ENCODE measurements at regions not wholly inside any gene's neighbourhood (a gene's known extent, or its start where the extent isn't known, plus 50 kb on each side); places are given as distances from the start of the nearest gene placed in this dataset.
"Not testable (repeated sequence)": the region's sequence is repeated elsewhere in the genome, so short reads cannot be mapped to it uniquely, and the experiment has no call there.

DNA sequence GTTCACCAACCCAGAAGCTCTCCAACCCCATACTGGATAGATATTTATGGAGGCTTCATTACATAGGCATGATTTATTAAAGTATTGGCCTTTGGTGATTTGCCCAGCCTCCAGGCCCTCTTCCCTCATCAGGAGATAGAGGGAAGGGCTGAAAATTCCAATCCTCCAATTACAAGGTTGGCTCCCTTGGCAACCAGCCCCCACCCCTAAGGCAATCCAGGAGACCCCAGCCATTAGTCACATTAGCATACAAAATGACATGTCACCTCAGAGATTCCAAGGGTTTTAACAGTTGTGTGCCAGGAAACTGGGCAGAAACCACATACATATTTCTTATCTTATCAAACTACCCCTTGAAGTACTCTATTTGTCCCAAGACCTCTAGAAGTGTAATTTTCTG lies 210.0 kb downstream of the HINT1 start:
- DNase-seq, result no peak

DNA sequence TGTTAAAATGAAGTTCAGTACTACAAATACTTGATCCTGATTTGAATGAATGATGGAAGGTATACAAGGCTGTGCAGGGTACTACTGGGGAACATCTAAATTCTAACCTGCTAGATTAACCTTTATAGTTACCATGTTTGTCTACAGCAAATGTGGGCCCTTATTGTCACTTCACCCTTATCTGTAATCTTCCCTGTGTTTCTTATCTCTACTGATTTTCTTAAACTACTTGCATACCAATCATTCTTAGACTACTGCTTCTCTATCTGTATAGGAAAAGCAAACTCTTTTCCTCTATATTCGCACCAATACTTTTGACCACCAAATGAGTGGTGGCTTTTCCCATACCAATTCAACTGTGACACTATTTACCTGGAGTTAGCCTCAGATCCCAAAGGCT lies 210.7 kb downstream of the HINT1 start:
- DNase-seq, result no peak

DNA sequence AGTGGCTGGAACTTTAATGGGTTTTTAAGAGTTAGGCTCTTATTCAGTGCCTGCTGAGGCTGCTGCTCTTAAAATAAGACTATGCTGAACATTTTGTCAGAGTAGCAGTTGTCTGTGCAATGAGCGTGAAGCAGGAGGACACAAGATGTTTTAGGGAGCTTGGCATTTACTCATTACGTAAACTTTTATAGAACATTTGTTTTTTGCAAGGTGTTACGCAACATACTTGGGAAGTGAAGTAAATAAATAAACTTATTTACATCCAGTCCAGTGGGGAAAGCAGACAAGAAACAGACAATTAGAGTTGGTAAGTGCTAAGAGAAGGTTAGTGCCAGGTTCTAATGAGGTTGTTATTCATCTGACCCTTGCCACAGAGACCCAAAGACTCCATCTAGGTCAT lies 226.0 kb downstream of the HINT1 start:
- no peak for DNase-seq

DNA sequence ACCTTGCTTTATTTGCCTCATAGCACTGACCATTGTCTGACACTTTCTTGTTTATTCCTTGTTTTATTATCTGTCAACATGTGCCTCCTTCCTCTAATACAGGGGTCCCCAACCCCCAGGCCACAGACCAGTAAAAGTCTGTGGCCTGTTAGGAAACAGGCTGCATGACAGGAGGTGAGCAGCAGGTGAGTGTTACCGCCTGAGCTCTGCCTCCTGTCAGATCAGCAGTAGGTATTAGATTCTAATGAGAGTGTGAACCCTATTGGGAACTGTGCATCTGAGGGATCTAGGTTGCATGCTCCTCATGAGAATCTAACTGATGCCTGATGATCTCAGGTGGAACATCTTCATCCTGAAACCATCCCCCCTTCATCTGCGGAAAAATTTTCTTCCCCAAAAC lies 228.0 kb downstream of the HINT1 start:
- no peak for DNase-seq

DNA sequence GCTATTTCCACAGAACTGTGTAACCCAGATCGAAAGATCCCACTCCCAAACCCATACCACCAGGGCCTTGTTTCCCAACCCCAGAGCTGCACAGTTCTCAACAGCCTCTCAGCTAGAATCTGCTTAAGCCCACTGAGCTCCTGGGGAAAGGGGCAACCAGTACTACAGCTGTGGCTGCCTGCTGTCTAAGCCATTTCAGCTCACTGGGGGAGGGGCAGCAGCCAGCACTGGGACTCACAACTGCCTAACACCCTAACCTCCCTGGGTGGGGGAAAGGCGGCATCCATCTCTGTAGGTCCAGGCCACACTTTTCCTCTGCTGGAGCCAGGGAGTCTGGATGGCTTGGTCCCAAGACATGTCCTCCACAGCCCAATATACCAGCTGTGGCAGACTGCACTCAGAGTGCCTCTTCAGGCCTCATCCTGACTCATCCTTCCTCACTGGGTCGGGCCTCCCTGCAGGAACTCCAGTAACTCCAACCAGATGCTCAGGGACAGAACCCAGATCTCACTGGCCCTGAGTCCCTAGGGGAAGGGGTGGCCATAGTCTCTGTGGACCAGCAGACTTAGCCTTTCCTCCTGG lies 241.4 kb downstream of the HINT1 start:
- peak; percentile 59 for DNase-seq

DNA sequence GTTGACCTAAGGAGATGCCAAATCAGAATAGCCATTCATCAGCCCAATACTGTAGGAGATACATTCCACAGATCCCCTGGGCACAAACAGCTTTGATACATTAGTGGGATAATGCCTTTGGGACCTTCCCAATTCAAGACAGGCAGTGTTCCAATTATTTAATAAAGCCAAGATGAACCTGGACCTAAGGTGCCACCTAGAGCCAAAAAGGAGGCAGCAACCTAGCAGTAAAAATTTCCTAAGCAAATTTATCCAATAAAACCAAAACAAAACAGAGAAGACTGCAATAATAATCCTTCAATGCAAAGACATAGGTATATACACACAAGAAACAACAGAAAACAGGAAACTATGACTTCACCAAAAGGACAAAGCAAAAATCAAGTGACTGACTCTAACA lies 253.0 kb downstream of the HINT1 start:
- peak; percentile 12 for DNase-seq

DNA sequence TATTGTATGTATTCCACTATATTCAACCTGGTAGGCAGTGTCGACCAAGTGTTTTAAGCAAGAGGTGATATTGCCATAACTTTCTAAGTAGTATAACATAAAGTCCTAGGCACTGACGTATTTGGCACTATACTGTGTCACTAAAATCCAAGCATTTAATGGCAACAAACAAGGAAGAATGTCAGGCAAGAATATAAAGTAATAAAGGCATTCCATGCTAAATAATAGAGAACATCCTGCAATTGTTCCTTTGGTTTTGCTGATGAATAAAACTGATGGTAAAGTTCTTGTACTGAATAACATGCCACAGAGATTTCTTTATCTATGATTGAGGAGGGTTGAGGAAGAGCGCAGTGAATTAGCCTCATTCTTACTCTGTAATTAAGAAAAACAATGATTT lies 256.9 kb downstream of the HINT1 start:
- no peak for DNase-seq

DNA sequence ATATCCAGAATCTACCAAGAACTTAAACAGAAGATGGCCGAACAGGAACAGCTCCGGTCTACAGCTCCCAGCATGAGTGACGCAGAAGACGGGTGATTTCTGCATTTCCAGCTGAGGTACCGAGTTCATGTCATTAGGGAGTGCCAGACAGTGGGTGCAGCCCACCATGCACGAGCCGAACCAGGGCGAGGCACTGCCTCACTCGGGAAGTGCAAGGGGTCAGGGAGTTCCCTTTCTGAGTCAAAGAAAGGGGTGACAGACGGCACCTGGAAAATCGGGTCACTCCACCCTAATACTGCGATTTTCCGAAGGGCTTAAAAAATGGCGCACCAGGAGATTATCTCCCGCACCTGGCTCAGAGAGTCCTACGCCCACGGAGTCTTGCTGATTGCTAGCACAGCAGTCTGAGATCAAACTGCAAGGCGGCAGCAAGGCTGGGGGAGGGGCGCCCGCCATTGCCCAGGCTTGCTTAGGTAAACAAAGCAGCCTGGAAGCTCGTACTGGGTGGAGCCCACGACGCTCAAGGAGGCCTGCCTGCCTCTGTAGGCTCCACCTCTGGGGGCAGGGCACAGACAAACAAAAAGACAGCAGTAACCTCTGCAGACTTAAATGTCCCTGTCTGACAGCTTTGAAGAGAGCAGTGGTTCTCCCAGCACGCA lies 267.4 kb downstream of the HINT1 start:
- not testable (repeated sequence) for DNase-seq

DNA sequence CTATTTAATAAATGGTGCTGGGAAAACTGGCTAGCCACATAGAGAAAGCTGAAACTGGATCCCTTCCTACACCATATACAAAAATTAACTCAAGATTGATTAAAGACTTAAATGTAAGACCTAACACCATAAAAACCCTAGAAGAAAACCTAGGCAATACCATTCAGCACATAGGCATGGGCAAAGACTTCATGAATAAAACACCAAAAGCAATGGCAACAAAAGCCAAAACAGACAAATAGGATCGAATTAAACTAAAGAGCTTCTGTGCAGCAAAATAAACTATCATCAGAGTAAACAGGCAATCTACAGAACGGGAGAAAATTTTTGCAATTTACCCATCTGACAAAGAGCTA lies 267.9 kb downstream of the HINT1 start:
- DNase-seq, result not testable (repeated sequence)

DNA sequence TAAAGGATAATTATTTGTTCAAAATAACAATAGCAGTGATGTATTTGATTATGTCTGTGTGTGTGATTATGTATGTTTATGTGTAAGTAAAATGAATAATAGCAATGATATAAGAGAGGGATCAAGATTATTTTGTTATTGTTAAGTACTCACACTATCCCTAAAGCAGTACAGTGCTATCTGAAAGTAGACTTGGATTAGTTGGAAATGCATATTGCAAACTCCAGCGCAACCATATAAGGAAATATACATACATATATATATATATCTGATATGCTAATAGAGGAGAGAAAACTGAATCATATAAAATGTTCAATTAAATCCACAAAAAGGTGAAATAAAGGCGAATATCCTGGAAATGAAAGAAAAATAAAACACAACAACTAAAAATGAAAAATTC lies 268.4 kb downstream of the HINT1 start:
- no peak for DNase-seq

DNA sequence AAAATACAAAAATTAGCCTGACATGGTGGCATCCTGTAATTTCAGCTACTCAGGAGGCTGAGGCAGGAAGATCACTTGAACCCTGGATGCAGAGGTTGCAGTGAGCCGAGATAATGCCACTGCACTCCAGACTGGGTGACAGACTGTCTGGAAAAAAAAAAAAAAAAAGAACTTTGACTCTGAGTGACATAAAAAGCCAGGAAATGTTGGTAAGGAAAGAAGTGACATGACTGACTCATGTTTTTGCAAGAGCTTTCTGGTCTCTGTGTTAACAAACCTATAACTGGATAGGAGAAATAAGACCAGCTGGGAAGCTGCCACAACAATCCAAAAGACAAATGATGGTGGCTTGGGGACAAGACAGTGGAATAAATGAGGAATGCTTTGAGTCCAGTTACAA lies 272.1 kb downstream of the HINT1 start:
- DNase-seq, result no peak

DNA sequence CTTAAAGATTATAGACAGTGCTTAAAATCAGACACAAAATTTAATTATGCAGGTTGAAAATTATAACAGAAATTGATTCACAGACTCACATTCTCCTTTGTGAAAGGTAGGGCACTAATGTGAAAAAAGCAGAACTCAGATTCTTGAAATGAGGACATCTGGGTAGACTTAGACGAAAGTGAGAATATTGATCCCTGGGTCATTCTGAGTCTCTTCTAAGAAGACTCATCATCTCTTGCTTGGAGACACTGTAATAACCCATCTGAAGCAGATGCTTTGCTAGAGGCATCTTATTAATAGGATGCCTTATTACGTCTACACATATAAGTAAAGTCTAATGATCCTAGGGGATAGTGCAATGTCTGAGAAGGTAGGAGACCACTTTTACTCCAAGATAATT lies 274.4 kb downstream of the HINT1 start:
- no peak for DNase-seq

DNA sequence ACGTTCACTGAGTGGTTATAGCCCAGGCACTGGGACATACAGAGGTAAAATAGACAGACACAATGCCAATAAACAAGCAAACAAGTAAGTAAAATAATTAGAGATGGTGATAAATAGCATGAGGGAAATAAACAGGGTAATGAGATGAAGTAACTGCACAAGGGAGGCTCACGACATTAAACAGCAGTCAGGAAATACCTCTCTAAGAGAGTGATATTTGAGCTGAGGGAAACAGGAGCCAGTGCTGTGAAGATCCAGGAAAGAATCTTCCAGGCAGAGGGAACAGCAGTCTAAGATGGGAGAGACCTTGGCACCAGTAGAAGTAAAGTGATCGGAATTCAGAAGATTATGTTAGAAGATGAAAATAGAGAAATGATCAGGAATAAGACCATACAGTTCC lies 279.4 kb downstream of the HINT1 start:
- DNase-seq, result no peak

DNA sequence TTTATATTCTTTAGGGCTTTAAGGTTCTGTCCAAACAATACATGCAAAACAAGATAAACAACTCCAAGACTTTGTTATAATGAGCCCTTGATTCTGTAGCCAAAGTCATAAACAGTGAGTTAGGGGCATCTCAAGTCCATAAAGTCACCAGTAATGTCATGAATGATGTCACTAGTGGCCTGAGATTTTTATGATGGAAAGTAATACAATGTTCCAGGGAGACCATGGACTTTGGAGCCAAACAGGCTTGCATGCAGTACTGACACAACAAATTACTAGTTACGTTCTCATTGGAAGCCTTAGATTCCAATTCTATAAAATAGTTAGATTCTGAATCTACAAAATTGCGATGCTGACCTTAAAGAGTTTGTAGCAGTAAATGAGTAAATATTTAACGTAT lies 280.0 kb downstream of the HINT1 start:
- no peak for DNase-seq

DNA sequence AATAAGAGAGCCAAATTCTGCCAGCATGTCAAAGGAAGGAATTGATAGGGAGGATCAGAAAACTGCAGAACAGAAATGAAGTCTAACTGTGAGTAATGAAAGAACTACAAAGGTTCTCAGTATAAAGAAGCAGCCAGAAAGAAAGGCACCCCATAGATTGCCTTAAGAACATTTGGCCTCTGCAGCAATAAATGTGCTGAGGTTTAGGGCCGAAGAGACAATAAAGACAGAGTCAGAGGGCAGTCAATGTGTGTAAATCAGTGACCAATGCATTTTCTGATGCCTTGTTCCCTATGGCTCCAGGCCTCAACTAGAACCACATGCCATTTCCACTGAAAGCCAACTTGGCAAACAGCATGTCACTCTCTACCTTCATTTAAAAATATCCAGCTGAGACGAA lies 281.0 kb downstream of the HINT1 start:
- no peak for DNase-seq

DNA sequence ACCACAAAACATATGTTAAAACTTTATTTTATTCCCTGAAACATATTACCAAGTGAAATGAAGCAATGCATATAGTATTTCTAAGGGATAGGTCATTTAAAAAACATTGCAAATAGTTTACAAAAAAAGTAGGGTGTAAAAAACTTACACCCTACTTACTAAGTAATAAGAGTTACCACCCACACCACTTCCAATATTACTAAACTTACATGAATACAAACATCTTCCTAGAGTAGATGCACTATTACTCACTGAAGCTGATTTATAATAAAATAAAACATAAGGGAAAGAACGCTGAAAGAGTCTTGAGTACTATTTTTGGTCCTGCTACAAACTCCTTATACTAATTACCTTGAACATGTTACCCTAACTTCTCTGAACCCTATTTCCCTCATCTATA lies 289.4 kb downstream of the HINT1 start:
- no peak for DNase-seq

DNA sequence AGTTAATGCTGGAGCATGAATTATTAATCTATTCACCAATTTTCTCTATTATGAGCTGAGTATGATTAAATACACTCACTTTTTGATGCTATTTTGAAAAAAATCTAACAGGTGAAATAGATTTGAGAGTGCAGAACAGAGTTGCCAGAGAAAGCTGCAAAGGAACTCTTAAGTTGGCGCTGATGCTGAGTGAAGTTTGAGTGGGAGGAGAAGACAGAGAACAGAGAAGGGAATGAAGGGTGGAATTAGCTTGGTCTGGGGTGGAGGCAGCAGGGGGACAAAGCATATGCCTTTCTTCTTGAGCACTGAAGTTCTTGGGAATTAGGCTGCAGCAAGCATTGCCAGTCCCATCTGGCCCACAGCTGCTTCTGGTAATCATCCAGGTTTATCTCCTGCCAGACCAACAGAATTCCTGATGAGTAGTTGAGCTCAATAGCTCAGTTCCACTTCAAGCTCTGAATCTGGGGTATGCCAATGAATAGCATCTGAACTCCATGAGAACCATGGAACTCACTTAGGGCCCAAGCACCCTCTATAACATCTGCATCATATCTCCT lies 290.1 kb downstream of the HINT1 start:
- peak; percentile 74 for DNase-seq

DNA sequence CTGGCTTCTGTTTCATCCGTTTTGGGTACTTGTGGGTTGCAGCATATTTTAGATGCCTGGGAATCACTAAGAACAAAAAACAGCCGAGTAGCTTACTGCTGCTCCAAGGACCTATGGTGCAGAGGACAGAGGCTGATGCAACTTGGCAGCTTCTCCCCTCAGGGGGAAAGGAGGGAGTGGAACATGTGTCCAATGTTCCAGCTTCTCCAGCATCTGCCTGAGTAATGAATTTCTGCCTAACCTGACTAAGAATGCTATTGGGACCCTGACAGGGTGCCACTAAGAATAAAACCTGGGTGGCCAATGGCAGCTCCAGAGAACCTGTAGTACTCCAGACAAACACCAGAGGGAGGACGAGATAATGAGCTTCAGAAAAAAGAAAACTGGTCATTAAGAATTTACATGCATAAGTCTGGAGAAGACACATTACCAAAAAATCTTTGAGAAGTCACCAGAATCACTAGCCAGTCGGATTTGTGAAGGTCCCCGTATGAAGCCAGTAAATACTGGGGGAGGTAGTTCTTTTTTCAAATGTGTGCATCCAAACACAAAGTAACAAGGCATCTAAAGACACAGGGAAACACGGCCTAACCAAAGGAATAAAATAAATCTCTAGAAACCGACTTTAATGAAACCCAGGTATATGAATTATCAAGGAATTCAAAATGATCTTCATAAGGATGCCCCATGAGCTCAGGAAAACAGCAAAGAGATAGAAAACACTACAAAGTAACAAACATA lies 293.5 kb downstream of the HINT1 start:
- DNase-seq, result peak; percentile 90

DNA sequence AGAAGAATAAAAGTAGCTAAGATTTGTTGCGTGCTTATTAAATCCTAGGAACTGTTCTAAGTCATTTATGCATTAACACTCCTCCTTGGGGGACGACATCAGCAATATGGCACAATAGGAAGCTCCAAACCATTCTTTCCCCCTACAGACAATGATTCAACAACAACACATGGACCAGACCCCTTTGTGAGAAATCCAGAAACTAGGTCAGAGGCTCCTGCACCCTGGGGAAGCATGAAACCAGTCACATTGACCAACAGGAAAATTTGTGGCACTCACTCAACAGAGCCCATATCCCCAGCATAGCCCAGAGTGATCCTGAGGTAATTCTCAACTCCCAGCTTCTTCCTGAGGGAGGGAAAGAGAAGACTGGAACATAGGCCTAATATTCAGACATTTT lies 294.4 kb downstream of the HINT1 start:
- peak; percentile 21 for DNase-seq

DNA sequence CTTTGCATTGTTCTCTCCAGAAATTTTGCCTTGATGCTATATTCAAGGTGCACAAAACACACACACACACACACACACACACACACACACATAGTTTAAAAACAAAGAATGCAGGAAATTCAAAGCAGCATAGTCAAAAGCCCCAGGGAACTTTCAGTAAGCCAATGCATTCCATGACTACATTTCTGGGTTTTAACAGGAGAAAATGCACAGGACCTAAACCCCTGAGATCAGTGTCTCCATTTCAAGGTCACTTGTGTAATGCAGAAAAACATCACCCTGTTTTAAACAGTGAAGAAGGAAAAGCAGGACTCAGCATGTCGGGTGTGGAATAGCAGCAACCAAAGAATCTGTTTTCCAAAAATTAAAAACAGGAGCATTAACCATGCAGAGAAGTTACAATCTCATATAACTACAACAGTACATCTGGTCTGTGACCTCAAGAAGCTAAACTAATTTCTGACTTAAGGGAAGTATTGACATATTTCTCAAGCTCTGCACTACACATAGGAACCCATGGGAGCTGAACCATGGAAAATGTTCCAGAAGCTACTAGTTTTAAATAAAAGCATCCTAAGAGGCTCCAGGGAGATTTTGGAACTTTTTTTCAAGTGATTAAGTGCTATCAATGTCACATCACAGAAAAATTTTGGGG lies 296.7 kb downstream of the HINT1 start:
- peak; percentile 89 for DNase-seq

DNA sequence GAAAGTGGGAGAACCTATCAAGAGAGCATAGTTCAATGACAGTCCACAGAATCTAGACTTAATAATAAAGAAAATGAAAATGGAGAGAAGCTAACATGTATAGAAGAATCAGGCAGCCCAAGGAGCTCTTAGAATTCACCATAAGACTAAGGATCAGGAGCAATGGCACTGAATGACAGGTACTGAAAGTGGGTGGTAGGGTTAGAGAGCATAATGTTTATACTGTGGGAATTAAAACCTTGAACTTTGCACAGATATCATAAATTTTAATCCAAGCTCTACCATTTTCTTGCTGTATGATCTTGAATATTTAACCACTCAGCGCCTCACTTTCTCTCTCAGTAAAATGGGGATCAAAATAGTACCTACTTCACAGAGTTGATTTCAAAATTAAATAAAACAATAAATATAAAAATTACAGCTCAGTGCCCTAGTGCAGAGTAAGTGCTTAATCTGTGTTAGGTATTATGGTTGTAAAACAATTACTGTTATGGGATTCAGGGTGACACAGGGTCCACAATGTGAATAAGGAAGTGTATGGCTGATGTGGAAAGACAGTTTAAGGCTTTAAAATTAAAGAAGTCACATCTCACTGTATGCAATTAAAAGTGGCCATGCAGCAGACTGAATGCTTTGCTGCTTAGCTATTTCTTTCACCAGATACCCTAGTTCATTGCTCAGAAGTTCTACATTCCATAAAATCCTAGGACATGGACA lies 319.8 kb downstream of the HINT1 start:
- no peak for DNase-seq

DNA sequence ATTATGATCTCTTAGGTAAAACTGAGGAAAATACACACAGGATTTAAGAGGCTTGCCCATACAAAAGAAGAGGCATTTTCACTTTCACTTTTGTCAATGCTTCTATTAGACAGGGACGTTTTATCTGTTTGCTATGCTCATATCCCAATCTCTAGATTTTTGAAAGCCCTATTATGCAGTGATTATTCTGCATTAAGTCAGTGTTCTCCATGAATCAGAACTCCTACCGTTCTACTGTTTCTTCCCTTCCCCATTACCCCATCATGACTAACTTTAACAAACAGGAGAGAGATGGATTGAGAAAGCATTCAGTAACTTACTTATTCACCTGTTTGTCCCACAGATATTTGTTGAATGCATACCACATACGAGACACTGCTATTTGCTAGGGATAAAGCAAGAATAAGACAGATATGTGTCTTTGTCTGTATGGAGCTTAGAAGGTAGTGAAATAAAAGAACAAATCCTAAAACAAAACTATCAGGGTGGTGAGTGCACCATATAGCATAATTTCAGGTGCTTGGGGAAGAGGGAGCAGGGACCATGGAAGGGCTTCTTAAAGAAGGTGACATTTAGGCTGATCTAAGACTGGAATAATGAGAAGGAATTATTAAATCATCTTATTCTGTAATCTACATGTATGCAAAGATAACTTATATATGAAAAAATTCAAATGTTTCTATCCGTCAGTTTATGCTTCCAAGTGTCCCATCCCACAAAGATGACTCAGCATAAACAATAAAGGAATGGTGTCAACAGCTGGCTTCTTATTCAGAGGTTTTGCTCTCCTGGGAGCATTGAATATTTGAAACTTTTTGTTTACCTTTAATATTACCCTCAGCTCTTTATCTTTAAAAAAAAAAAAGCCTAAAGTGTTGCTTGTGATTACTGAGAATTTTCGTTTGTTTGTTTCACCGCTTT lies 328.1 kb downstream of the HINT1 start:
- no peak for DNase-seq

All from fibroblast of skin of abdomen (primary cell).